ENCODE measurements at regions not wholly inside any gene's neighbourhood (a gene's known extent, or its start where the extent isn't known, plus 50 kb on each side); places are given as distances from the start of the nearest gene placed in this dataset.
"Not testable (repeated sequence)": the region's sequence is repeated elsewhere in the genome, so short reads cannot be mapped to it uniquely, and the experiment has no call there.

- no peak for FAIRE-seq
Measured at GRCh38 chr9:27671636-27672035, 98.4 kb upstream of the C9orf72 start.

GRCh38 chr9:27672718-27673117, 99.4 kb upstream of the C9orf72 start:
- DNase-seq (ENCODE audit: insufficient read length, low spot score) (no peak), FAIRE-seq (no peak)

More at GRCh38 chr9:27671636-27672035, 98.4 kb upstream of the C9orf72 start:
- DNase-seq (ENCODE audit: insufficient read length, low spot score) = no peak

- FAIRE-seq = no peak
- DNase-seq (ENCODE audit: insufficient read length, low spot score) = no peak
Measured at GRCh38 chr9:27673641-27674040, 100.4 kb upstream of the C9orf72 start.

- FAIRE-seq = no peak
- no peak for DNase-seq (ENCODE audit: insufficient read length, low spot score)
Measured at GRCh38 chr9:27675354-27675753, 102.1 kb upstream of the C9orf72 start.

GRCh38 chr9:27676827-27677226, 103.5 kb upstream of the C9orf72 start:
- DNase-seq (ENCODE audit: insufficient read length, low spot score) (no peak), FAIRE-seq (no peak)

GRCh38 chr9:27679338-27679737, 106.1 kb upstream of the C9orf72 start:
- FAIRE-seq = no peak
- no peak for DNase-seq (ENCODE audit: insufficient read length, low spot score)

- no peak for DNase-seq (ENCODE audit: insufficient read length, low spot score)
- no peak for FAIRE-seq
Measured at GRCh38 chr9:27683181-27683580, 109.9 kb upstream of the C9orf72 start.

- no peak for FAIRE-seq
Measured at GRCh38 chr9:27688954-27689353, 115.7 kb upstream of the C9orf72 start.

GRCh38 chr9:27690816-27691215, 117.5 kb upstream of the C9orf72 start:
- DNase-seq (ENCODE audit: insufficient read length, low spot score); FAIRE-seq: not testable (repeated sequence)

More at GRCh38 chr9:27688954-27689353, 115.7 kb upstream of the C9orf72 start:
- DNase-seq (ENCODE audit: insufficient read length, low spot score) = no peak

- no peak for DNase-seq (ENCODE audit: insufficient read length, low spot score)
- no peak for FAIRE-seq
Measured at GRCh38 chr9:27699621-27700020, 126.3 kb upstream of the C9orf72 start.

GRCh38 chr9:27701016-27701415, 127.7 kb upstream of the C9orf72 start:
- FAIRE-seq = no peak
- DNase-seq (ENCODE audit: insufficient read length, low spot score) = no peak

- DNase-seq (ENCODE audit: insufficient read length, low spot score) = no peak
- FAIRE-seq = no peak
Measured at GRCh38 chr9:27701587-27701986, 128.3 kb upstream of the C9orf72 start.

GRCh38 chr9:27703216-27703980, 130.1 kb upstream of the C9orf72 start:
- FAIRE-seq (no peak), DNase-seq (ENCODE audit: insufficient read length, low spot score) (no peak)

GRCh38 chr9:27711241-27711640, 138.0 kb upstream of the C9orf72 start:
- DNase-seq (ENCODE audit: insufficient read length, low spot score) (no peak), FAIRE-seq (no peak)

GRCh38 chr9:27712806-27713205, 139.5 kb upstream of the C9orf72 start:
- FAIRE-seq = no peak

GRCh38 chr9:27714388-27714787, 141.1 kb upstream of the C9orf72 start:
- DNase-seq (ENCODE audit: insufficient read length, low spot score) (no peak), FAIRE-seq (no peak)

More at GRCh38 chr9:27712806-27713205, 139.5 kb upstream of the C9orf72 start:
- DNase-seq (ENCODE audit: insufficient read length, low spot score) = no peak

GRCh38 chr9:27715651-27716050, 142.4 kb upstream of the C9orf72 start:
- FAIRE-seq = no peak
- no peak for DNase-seq (ENCODE audit: insufficient read length, low spot score)

- no peak for FAIRE-seq
Measured at GRCh38 chr9:27717991-27718390, 144.7 kb upstream of the C9orf72 start.

GRCh38 chr9:27719711-27720110, 146.4 kb upstream of the C9orf72 start:
- DNase-seq (ENCODE audit: insufficient read length, low spot score) (no peak), FAIRE-seq (no peak)

More at GRCh38 chr9:27717991-27718390, 144.7 kb upstream of the C9orf72 start:
- DNase-seq (ENCODE audit: insufficient read length, low spot score) = no peak

GRCh38 chr9:27722866-27723265, 149.6 kb upstream of the C9orf72 start:
- DNase-seq (ENCODE audit: insufficient read length, low spot score) (no peak), FAIRE-seq (no peak)

GRCh38 chr9:27726244-27727081, 153.2 kb upstream of the C9orf72 start:
- FAIRE-seq = peak; percentile 75
- DNase-seq (ENCODE audit: insufficient read length, low spot score) = peak; percentile 3

- DNase-seq (ENCODE audit: insufficient read length, low spot score) = no peak
- FAIRE-seq = no peak
Measured at GRCh38 chr9:27732494-27732893, 159.2 kb upstream of the C9orf72 start.
